ENCODE measurements at regions not wholly inside any gene's neighbourhood (a gene's known extent, or its start where the extent isn't known, plus 50 kb on each side); places are given as distances from the start of the nearest gene placed in this dataset.

DNA sequence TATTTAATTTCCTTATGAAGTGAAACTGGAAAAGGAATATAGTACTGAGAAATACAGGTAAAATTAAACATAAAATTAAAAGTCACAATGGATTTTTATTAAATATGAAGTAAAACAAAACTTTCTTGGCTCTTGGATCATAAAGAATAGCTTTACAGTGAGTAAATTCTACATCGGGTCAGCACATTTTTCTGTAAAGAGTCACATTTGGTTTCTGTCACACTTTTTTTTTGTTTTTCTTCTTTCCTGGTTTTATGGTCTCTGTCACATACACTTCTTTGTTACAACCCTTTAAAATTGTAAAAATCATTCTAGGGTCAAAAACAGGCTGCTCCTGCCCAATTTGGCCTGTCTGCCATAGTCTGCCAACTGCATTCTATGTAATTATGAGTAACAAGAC is 254.4 kb upstream of the POU3F2 start:
- peaks cover 0 to 5% of the 10 kb centered on the region in 2 donors for H3K9me3 Mint-ChIP-seq
- H3K27ac Mint-ChIP-seq: no peak overlapping the region
- DNase-seq: no peak
- no peaks in the 10 kb centered on the region for H3K4me1 Mint-ChIP-seq
- H3K36me3 Mint-ChIP-seq: no peaks in the 10 kb centered on the region
- ATAC-seq (replicated peaks): no peak
- no peak overlapping the region for H3K4me3 Mint-ChIP-seq
- H3K27me3 Mint-ChIP-seq: peaks cover 0 to 2% of the 10 kb centered on the region in 2 donors

DNA sequence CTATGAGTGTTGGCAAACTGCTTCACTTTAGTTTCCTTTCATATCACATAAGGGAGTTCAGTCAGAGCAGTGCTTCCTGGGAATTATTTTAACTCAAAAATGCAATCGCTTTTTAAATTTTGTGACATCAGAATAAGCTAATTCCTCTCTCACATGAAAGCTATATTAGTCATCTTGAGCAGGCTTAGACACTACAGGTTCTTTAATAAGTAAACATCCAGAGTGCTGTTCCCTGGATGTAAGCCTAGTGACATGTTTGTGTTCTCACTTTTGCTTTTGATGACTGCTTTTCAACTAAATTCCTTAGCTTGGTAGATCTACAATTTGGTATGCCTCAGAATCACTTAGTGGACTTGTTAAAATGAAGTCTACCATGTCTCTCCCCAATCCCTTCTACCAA is 252.7 kb upstream of the POU3F2 start:
- Mint-ChIP-seq H3K4me1 (no peaks in the 10 kb centered on the region), H3K27ac (no peak overlapping the region), H3K4me3 (no peak overlapping the region), H3K9me3 (peaks cover 0 to 9% of the 10 kb centered on the region in 2 donors), H3K36me3 (no peaks in the 10 kb centered on the region), H3K27me3 (peaks cover 0 to 5% of the 10 kb centered on the region in 2 donors)
- no peak for ATAC-seq (replicated peaks)
- no peak for DNase-seq

DNA sequence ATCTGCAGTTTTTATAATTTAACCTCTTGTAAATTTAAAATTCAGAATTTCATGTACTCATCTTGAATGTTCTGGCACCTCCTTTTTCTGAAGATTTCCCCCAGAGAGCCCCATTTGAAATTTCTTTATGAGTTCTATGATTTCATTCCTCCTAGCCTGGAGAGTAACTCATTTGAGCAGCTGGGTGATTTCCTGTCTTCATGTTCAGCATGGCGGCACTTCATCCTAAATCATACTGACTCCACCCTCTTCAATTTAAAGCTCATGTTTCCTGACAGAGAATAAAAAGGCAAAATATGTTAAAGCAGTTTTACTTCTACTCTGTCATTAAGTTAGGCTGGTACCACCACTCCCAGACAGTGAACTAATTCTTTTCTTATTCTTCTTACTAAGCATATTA is 250.9 kb upstream of the POU3F2 start:
- no peak for DNase-seq
- no peaks in the 10 kb centered on the region for H3K36me3 Mint-ChIP-seq

DNA sequence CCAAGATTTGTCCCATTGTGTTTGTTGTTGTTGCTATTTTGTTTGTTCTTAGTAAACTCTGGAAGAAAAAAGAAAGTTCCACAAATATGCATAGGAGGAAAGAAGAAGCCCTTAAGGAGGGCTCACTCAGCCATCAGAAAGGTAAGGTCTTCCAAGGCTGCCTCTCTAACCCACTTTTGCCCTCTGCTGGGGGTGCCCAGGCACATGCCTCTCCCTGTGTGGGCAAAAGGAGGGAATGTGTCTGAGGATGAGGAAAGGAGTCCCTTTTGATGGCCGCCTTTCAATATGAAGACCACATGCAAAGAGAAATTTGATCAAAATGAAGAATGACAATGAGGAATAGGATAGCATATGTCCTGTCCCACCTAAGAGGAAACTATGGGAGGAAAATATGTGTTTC is 248.2 kb upstream of the POU3F2 start:
- no peak for ATAC-seq (replicated peaks)
- no peak for DNase-seq
- H3K27me3 Mint-ChIP-seq: peaks cover 0 to 5% of the 10 kb centered on the region in 2 donors
- peaks cover 0 to 5% of the 10 kb centered on the region in 2 donors for H3K9me3 Mint-ChIP-seq
- H3K4me1 Mint-ChIP-seq: no peaks in the 10 kb centered on the region
- H3K27ac Mint-ChIP-seq: no peak overlapping the region
- H3K36me3 Mint-ChIP-seq: no peaks in the 10 kb centered on the region
- no peak overlapping the region for H3K4me3 Mint-ChIP-seq

More for the DNA sequence above, 250.9 kb upstream of the POU3F2 start:
- H3K9me3 Mint-ChIP-seq: peaks cover 0 to 9% of the 10 kb centered on the region in 2 donors
- ATAC-seq (replicated peaks): no peak
- H3K4me1 Mint-ChIP-seq: no peaks in the 10 kb centered on the region
- H3K27ac Mint-ChIP-seq: no peak overlapping the region
- H3K4me3 Mint-ChIP-seq: no peak overlapping the region
- H3K27me3 Mint-ChIP-seq: peaks cover 0 to 5% of the 10 kb centered on the region in 2 donors

DNA sequence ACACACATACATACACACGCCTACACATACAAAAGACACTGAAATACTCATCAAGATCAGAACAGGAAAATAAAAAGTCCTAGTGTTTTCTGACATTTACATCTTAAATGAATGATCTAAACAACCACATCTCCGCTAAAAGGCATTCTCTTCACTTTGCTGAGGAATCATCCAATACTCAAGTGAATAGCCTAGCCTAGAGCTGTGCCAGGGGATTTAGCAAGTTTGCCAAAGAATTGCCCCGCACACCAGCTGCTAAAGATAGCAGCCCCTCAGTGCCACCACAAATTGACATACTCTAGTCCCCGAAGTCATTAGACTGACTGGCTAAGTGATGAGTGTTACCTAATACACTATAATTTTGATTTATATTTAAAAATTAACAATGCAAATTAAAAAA is 246.8 kb upstream of the POU3F2 start:
- ATAC-seq (replicated peaks) (no peak), DNase-seq (no peak)
- H3K9me3 Mint-ChIP-seq: peaks cover 0 to 5% of the 10 kb centered on the region in 2 donors
- H3K27ac Mint-ChIP-seq: no peak overlapping the region
- no peaks in the 10 kb centered on the region for H3K36me3 Mint-ChIP-seq
- H3K4me3 Mint-ChIP-seq: no peak overlapping the region
- no peaks in the 10 kb centered on the region for H3K4me1 Mint-ChIP-seq
- H3K27me3 Mint-ChIP-seq: peaks cover 0 to 5% of the 10 kb centered on the region in 2 donors

DNA sequence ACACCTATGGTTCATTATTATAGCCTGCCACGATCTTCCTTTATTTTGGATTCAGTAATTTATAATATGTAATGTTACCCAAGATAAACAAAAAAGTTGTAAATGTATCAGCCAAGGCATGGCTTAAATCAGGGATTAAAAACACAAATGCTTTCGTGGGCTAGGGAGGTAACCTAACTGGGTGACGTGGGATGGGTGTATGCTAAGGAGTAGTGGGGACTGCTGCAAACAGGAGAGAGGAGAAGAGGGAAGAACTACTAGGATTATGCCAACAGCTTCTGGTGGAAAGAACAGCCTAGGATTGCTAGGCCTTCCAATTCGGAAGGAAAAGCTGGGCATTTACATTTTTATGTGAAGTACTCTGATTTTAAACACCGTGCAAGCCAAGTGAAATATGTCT is 244.8 kb upstream of the POU3F2 start:
- ATAC-seq (replicated peaks) (no peak), DNase-seq (no peak)
- H3K36me3 Mint-ChIP-seq: no peaks in the 10 kb centered on the region
- H3K4me1 Mint-ChIP-seq: no peaks in the 10 kb centered on the region
- H3K27ac Mint-ChIP-seq: no peak overlapping the region
- H3K4me3 Mint-ChIP-seq: no peak overlapping the region
- peaks cover 0 to 5% of the 10 kb centered on the region in 2 donors for H3K9me3 Mint-ChIP-seq
- peaks cover 0 to 5% of the 10 kb centered on the region in 2 donors for H3K27me3 Mint-ChIP-seq

DNA sequence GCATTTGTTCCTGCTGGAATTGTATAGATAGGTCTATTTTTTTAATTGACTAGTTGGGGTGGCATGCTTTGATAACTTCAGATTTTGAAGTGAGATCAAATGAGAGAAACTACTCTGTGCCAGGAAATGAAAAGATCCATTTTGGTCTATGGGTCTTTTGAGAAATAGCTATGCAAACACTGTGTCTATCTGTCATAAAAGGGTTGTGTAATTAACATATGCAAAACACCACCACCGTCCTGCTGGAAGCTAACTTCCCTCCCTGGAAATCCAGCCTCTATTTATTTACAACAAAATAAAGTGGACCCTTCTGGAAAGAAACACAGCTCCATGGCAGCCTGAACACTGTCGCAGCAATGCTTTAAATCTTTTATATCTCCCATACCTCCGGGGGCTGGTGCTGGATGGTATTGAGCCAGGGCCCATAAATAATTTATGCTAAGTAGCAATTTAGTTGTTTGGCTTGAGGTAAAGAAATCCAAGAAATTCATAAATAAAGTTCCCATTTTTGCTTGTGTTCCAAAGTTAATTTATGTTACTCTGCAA is 244.2 kb upstream of the POU3F2 start:
- H3K9me3 Mint-ChIP-seq: peaks cover 0 to under 1% of the 10 kb centered on the region in 2 donors
- no peak for ATAC-seq (replicated peaks)
- H3K4me1 Mint-ChIP-seq: no peaks in the 10 kb centered on the region

DNA sequence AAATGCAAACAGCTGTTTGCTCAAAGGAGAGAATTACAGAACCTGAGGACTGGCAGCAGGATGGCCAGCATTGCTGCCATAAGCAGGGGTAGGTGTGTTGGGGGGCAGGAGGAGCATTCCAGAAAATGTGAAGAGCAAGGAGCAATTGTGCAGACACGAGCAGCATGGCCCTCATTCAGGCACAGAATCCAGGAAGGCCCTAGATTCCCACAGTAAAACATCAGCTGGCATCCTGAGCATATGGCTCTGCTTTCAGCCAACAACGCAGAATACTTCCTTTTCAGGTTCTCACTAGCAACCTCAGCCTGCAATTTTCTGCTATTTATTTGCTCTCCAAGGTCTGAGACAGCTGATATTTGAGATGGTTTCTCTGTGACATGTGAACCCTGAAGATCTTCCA is 243.4 kb upstream of the POU3F2 start:
- H3K4me3 Mint-ChIP-seq: no peak overlapping the region
- DNase-seq (no peak), ATAC-seq (replicated peaks) (no peak)
- no peaks in the 10 kb centered on the region for H3K36me3 Mint-ChIP-seq
- no peak overlapping the region for H3K27ac Mint-ChIP-seq
- no peaks in the 10 kb centered on the region for H3K4me1 Mint-ChIP-seq
- no peaks in the 10 kb centered on the region for H3K9me3 Mint-ChIP-seq
- no peaks in the 10 kb centered on the region for H3K27me3 Mint-ChIP-seq

More for the DNA sequence above, 244.2 kb upstream of the POU3F2 start:
- H3K36me3 Mint-ChIP-seq: no peaks in the 10 kb centered on the region
- DNase-seq: no peak
- no peak overlapping the region for H3K27ac Mint-ChIP-seq
- H3K27me3 Mint-ChIP-seq: peaks cover 0 to under 1% of the 10 kb centered on the region in 2 donors
- no peak overlapping the region for H3K4me3 Mint-ChIP-seq

DNA sequence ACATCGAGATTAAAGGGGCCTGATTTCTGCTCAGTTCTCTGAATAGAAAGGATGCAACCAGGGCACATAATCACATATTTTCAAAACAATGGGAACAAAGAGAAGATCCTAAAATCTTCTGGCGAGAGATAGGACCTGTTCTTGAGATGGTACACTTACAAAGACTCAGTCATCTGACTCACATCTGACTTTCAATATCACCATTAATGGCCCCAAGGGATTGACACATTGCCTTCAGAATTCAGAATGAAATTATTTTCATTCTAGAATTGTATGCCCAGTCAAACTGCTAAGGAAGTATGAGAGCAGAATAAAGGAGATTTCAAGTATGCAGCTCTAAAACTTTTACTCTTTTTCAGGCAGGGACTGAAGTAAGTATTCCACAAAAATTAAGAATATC is 240.7 kb upstream of the POU3F2 start:
- Mint-ChIP-seq H3K27me3 (no peaks in the 10 kb centered on the region), H3K4me3 (no peak overlapping the region), H3K4me1 (no peaks in the 10 kb centered on the region), H3K9me3 (no peaks in the 10 kb centered on the region), H3K36me3 (no peaks in the 10 kb centered on the region), H3K27ac (no peak overlapping the region)
- DNase-seq: no peak
- no peak for ATAC-seq (replicated peaks)

DNA sequence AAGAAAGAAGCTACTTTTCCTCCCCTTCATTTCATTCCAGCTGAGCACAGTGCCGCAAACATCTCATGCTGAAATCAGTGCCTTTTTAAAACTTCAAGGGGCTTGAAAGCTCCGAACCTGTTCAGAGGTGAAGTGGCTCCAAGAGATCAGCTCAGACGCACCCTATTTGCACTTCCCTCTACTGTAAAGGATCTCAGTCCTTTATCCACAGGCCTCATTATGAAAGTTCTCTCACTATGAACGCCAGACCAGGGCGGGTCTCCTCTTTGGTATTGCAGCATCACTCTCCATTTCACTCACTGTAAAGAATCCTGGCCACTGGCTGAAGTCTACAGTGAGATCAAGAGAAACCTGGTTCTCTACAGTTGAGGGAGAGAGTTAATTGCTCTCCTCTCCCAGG is 232.7 kb upstream of the POU3F2 start:
- Mint-ChIP-seq H3K27ac (no peak overlapping the region), H3K9me3 (peaks cover 0 to 2% of the 10 kb centered on the region in 2 donors), H3K4me1 (no peaks in the 10 kb centered on the region), H3K4me3 (no peak overlapping the region), H3K27me3 (no peaks in the 10 kb centered on the region), H3K36me3 (no peaks in the 10 kb centered on the region)
- ATAC-seq (replicated peaks) (no peak), DNase-seq (no peak)

DNA sequence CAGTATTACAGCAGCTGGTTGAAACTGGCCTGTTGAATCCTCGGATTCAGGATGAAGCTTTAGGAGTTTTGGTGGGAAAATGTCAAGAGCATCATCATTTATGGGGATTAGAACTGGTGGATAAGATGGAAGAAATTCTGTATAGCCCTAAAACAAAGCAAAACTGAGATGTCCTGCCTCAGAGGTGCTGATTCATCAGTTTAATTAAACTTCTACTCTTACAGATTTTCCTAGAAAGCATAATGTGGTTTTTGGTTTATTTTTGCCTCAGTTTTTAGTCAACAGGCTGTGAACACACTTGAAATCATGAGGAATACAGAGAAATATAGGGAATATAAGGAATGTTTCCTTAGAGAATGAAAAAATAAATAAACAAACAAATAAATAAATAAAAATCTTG is 228.7 kb upstream of the POU3F2 start:
- Mint-ChIP-seq H3K27ac (no peak overlapping the region), H3K4me1 (no peaks in the 10 kb centered on the region), H3K4me3 (no peak overlapping the region), H3K9me3 (peaks cover 0 to 2% of the 10 kb centered on the region in 2 donors), H3K27me3 (no peaks in the 10 kb centered on the region), H3K36me3 (no peaks in the 10 kb centered on the region)
- no peak for DNase-seq
- no peak for ATAC-seq (replicated peaks)

DNA sequence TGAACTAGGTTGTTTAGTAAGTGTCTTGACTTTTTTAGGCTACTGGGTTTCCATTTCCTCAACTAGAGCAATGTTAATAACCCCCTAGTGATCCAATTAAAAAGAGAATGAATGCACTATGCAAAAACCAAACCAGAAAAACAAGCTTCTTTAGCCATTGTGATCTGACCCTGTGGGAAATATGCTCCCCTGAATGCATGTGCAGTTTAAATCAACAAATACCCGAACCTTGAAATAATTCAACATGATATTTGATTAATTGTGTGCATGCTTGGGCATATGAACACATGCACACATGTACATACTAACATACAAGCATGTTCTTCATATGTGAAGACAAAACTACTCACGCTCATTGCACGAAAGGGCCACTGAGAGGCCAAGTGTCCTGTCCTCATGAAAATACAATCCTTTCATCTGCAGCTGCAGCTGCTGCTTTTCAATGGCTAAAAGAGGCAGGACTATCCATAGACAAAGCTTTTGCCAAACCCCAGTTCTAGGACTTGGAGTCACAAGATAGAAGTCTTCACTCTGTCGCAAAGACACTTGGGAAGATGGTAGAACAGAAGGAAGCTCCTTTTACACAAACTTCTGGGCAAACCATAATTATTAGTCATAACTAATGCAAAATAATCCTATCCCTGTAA is 207.1 kb upstream of the POU3F2 start:
- no peaks in the 10 kb centered on the region for H3K36me3 Mint-ChIP-seq
- ATAC-seq (replicated peaks): no peak
- no peak overlapping the region for H3K4me3 Mint-ChIP-seq
- H3K9me3 Mint-ChIP-seq: no peaks in the 10 kb centered on the region
- H3K4me1 Mint-ChIP-seq: no peaks in the 10 kb centered on the region
- no peaks in the 10 kb centered on the region for H3K27me3 Mint-ChIP-seq
- no peak for DNase-seq
- no peak overlapping the region for H3K27ac Mint-ChIP-seq

DNA sequence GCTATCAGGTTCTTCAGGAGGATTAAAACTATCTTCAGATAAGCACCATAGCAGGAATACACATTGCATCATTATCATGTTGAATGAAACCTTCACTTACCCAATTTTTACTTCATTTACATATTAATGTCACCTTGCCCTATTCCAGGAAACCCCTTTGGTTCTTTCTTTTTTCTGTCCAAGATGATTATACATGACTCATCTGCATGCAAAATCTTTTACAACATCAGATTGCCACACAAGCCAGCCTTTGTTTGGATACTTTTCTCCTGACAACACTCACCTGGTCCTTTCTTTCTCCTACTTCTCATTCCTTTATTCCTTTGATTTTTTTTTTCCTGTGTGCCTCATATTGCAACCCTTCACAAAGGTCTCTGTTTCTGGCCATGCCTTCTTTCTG is 200.5 kb upstream of the POU3F2 start:
- no peak for DNase-seq
- no peaks in the 10 kb centered on the region for H3K4me1 Mint-ChIP-seq
- ATAC-seq (replicated peaks): no peak
- H3K27ac Mint-ChIP-seq: no peak overlapping the region
- H3K4me3 Mint-ChIP-seq: no peak overlapping the region
- no peaks in the 10 kb centered on the region for H3K36me3 Mint-ChIP-seq
- H3K9me3 Mint-ChIP-seq: no peaks in the 10 kb centered on the region
- H3K27me3 Mint-ChIP-seq: no peaks in the 10 kb centered on the region

DNA sequence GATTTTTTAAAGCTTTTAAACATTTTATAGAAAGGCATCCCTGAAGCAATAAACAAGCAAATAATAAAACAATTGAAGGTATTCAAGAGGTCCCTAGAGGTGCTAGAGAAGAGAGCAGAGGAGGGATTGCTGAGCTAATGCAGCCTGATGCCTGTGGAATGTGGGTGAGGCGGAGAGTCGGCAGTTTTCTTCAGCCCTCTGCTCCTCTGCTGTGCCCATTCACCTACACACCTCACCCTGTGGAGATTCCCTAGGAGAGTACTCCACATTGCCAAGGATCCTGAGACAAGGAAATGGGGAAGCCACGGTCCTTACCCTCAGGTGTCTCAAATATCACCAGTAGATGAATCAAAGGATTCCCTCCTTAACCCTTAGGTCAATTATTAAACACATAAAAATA is 199.8 kb upstream of the POU3F2 start:
- no peak for ATAC-seq (replicated peaks)
- no peak overlapping the region for H3K4me3 Mint-ChIP-seq
- no peaks in the 10 kb centered on the region for H3K27me3 Mint-ChIP-seq
- no peak for DNase-seq
- no peaks in the 10 kb centered on the region for H3K4me1 Mint-ChIP-seq
- no peak overlapping the region for H3K27ac Mint-ChIP-seq
- H3K9me3 Mint-ChIP-seq: no peaks in the 10 kb centered on the region
- no peaks in the 10 kb centered on the region for H3K36me3 Mint-ChIP-seq

DNA sequence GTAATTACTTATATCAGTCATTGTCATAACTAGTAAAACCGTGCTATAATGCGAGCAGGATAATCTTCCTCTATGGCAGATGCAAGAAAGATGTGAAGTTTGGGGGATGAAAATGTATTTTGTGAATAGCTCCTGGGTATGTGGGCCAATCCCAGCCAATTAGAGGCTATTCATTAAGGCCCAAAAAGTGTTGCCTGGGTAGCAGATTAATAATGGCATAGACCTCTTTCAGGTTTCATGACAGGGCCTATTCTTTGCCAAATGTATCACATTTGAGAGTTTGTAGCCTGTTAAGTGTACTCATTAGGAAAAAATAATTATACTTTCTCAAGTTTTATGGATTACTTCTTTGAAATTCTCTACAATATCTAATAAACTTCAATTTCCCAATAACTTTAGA is 199.2 kb upstream of the POU3F2 start:
- H3K36me3 Mint-ChIP-seq: no peaks in the 10 kb centered on the region
- no peak overlapping the region for H3K4me3 Mint-ChIP-seq
- H3K27ac Mint-ChIP-seq: no peak overlapping the region
- DNase-seq: no peak
- H3K4me1 Mint-ChIP-seq: no peaks in the 10 kb centered on the region
- no peak for ATAC-seq (replicated peaks)
- H3K9me3 Mint-ChIP-seq: no peaks in the 10 kb centered on the region
- H3K27me3 Mint-ChIP-seq: no peaks in the 10 kb centered on the region

All from stimulated activated naive B cell treated with anti-CD40 and anti-IgM and Interleukin-4, amounts not matched to agents 10 μg/mL and 1 μg/mL and 100 μg/mL, for 72 hours (primary cell).